ENCODE measurements at regions not wholly inside any gene's neighbourhood (a gene's known extent, or its start where the extent isn't known, plus 50 kb on each side); places are given as distances from the start of the nearest gene placed in this dataset.

DNA sequence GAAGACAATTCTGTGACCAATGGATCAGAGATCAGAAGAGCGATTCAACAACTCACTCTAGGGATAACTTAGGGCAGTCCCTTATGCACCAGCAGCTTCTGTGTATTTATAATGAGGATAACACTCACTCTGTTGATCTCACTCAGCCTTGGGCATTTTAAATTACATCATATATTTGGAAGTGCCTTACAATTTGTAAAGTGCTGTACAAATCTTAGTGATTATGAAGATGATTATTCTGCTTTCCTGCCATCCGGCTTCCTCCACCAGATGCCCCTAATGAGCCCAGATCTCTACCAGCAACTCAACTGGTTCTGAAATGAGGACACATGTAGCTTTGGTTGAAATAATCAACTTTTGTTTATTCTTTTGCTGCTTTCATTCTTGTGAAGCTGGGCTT lies 105.3 kb downstream of the PCSK1 start:
- TF ChIP-seq POLR2AphosphoS5 (IDR thresholded peaks at IDR 0.05) (no peak), EP300 (IDR thresholded peaks at IDR 0.05) (no peak), POLR2A (IDR thresholded peaks at IDR 0.05) (no peak)
- TF ChIP-seq, protein P1, sequence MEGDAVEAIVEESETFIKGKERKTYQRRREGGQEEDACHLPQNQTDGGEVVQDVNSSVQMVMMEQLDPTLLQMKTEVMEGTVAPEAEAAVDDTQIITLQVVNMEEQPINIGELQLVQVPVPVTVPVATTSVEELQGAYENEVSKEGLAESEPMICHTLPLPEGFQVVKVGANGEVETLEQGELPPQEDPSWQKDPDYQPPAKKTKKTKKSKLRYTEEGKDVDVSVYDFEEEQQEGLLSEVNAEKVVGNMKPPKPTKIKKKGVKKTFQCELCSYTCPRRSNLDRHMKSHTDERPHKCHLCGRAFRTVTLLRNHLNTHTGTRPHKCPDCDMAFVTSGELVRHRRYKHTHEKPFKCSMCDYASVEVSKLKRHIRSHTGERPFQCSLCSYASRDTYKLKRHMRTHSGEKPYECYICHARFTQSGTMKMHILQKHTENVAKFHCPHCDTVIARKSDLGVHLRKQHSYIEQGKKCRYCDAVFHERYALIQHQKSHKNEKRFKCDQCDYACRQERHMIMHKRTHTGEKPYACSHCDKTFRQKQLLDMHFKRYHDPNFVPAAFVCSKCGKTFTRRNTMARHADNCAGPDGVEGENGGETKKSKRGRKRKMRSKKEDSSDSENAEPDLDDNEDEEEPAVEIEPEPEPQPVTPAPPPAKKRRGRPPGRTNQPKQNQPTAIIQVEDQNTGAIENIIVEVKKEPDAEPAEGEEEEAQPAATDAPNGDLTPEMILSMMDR (IDR thresholded peaks at IDR 0.05): no peak
- intact Hi-C loops (cut with DNase I): no loop called here
- DNase-seq: no peak
- H3K4me1 ChIP-seq: no peaks in the 10 kb centered on the region
- H3K36me3 ChIP-seq: no peaks in the 10 kb centered on the region
- no peak overlapping the region for H3K4me3 ChIP-seq
- WGBS, 2 donors: 93% methylated on average over 2 of the region's 2 CpGs
- H3K27me3 ChIP-seq: no peaks in the 10 kb centered on the region
- no peaks in the 10 kb centered on the region for H3K9me3 ChIP-seq
- no peak overlapping the region for H3K27ac ChIP-seq

DNA sequence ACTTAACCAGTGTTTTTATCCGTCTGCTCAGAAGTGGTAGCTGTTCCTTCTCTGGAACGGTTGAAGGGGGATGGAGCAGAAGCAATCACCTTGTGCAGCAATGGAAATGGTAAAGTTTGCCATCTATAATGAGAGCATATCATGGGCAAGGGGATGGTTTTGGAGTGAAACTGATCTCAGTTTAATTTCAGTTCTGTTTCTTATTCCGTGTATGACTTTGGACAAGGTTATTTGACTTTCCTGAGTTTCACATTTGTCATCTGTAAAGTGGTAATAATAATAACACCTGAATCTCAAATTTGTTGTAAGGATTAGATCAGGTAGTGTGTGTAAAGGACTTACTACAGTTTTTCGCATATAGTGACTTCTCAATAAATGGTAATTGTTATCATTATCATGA lies 106.1 kb downstream of the PCSK1 start:
- no peaks in the 10 kb centered on the region for H3K27me3 ChIP-seq
- H3K27ac ChIP-seq: no peak overlapping the region
- 90 to 92% methylated on average over 4 of the region's 4 CpGs for WGBS, 2 donors

DNA sequence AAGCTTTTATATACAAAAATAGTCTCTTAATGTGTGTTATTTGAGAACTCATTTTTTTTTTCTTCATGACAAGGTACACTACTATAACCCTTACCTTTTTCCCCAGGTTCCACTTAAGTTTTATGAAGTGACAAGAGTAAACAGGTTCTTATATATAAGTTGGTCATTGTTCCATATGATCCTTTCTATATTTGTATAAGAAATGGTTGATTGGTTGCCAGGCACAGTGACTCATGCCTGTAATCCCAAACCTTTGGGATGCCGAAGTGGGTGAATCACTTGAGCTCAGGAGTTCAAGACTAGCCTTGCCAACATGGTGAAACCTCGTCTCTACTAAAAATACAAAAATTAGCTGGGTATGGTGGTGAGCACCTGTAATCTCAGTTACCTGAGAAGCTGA lies 108.3 kb downstream of the PCSK1 start:
- Histone ChIP-seq H3K27ac (no peak overlapping the region), H3K27me3 (no peaks in the 10 kb centered on the region), H3K36me3 (no peaks in the 10 kb centered on the region), H3K9me3 (no peaks in the 10 kb centered on the region), H3K4me3 (no peak overlapping the region), H3K4me1 (no peaks in the 10 kb centered on the region)
- 50 to 78% methylated on average over 2 of the region's 2 CpGs for WGBS, 2 donors
- intact Hi-C loops (cut with DNase I): no loop called here
- DNase-seq: no peak
- TF ChIP-seq EP300 (IDR thresholded peaks at IDR 0.05): no peak
- TF ChIP-seq POLR2AphosphoS5 (IDR thresholded peaks at IDR 0.05): no peak
- TF ChIP-seq, protein P1 (IDR thresholded peaks at IDR 0.05): no peak
- no peak for TF ChIP-seq POLR2A (IDR thresholded peaks at IDR 0.05)

More for the DNA sequence above, 106.1 kb downstream of the PCSK1 start:
- intact Hi-C loops (cut with DNase I): no loop called here
- DNase-seq: no peak
- Histone ChIP-seq H3K4me3 (no peak overlapping the region), H3K36me3 (no peaks in the 10 kb centered on the region), H3K9me3 (no peaks in the 10 kb centered on the region), H3K4me1 (no peaks in the 10 kb centered on the region)
- TF ChIP-seq, protein P1 (IDR thresholded peaks at IDR 0.05): no peak
- no peak for TF ChIP-seq POLR2AphosphoS5 (IDR thresholded peaks at IDR 0.05)
- no peak for TF ChIP-seq EP300 (IDR thresholded peaks at IDR 0.05)
- TF ChIP-seq POLR2A (IDR thresholded peaks at IDR 0.05): no peak

DNA sequence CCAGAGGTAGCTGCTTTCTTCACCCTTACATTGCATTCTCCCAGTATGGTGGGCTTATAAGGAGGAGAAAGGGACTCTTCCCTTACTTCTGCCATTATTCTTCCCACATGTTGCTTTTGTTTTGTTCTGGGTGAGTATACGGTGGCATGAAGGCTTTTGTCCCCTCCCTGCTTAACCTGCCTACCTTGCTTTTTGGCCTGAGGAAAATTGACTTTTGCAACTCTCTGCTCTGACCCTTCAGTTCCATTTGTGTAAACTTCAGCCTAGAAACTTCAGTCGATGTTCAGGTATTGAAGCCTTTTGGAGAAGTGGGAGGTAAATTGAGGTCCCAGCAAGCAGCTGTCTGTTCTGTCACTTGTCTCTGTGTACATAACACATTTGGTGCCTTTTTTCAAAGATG lies 110.2 kb downstream of the PCSK1 start:
- Histone ChIP-seq H3K27ac (no peak overlapping the region), H3K9me3 (no peaks in the 10 kb centered on the region), H3K36me3 (no peaks in the 10 kb centered on the region), H3K27me3 (no peaks in the 10 kb centered on the region), H3K4me3 (no peak overlapping the region), H3K4me1 (no peaks in the 10 kb centered on the region)
- no peak for DNase-seq
- intact Hi-C loops (cut with DNase I): no loop called here
- WGBS, 2 donors: 90 to 93% methylated on average over 2 of the region's 2 CpGs
- TF ChIP-seq EP300 (IDR thresholded peaks at IDR 0.05): no peak
- TF ChIP-seq, protein P1 (IDR thresholded peaks at IDR 0.05): no peak
- no peak for TF ChIP-seq POLR2A (IDR thresholded peaks at IDR 0.05)
- TF ChIP-seq POLR2AphosphoS5 (IDR thresholded peaks at IDR 0.05): no peak

DNA sequence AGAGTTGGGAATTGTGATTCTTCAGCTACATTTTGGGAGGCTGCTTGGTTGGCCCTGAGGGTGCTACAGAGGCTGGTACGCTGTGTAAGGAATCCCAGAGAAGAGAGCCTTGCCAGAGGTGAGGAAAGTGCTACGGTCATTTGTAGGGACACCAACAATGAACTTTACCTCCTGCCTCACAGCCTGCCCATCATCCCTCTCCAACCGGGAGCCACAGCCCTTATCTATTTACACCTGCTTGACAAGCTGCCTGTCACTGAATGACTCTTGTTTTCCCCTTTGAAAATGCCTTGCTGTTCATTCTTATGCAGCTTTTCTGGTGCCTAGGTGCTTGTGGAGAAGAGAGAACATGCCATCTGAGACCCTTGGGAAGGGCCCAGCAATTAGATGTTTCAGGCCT lies 110.8 kb downstream of the PCSK1 start:
- Histone ChIP-seq H3K9me3 (no peaks in the 10 kb centered on the region), H3K36me3 (no peaks in the 10 kb centered on the region), H3K27me3 (no peaks in the 10 kb centered on the region), H3K4me1 (no peaks in the 10 kb centered on the region), H3K4me3 (no peak overlapping the region), H3K27ac (no peak overlapping the region)
- WGBS, 2 donors: 79 to 85% methylated on average over 3 of the region's 3 CpGs
- DNase-seq: no peak
- intact Hi-C loops (cut with DNase I): no loop called here
- no peak for TF ChIP-seq POLR2AphosphoS5 (IDR thresholded peaks at IDR 0.05)
- TF ChIP-seq, protein P1 (IDR thresholded peaks at IDR 0.05): no peak
- TF ChIP-seq POLR2A (IDR thresholded peaks at IDR 0.05): no peak
- TF ChIP-seq EP300 (IDR thresholded peaks at IDR 0.05): no peak

All from sigmoid colon (tissue), 6 donors.